Calu3 (cell line): ENCODE measurements at regions not wholly inside any gene's neighbourhood (a gene's known extent, or its start where the extent isn't known, plus 50 kb on each side); places are given as distances from the start of the nearest gene placed in this dataset.
A peak's percentile ranks its signal among the peaks of the same experiment; 100 is the strongest.

ENCODE experiments used
- BruUV-seq: library from RNA; stranded (reverse); fragments of 400-500 nt; replicated peaks from 2 replicates; lab custom pipeline; 2021; lab: Mats Ljungman, UMichigan
- CTCF ChIA-PET: fragments of 300-600 bp; sonication (Branson Sonifier 250); formaldehyde crosslinking; loops from one replicate; lab custom pipeline; 2022; ENCODE audit warnings: antibody characterized with exemption; lab: Charles Lee
- DNase-seq: peaks from one replicate; pipeline ENCODE4 v3.0.0; 2022
- H3K27ac Mint-ChIP-seq: one replicate; pipeline ENCODE4 v1.8.0; 2022; ENCODE audit warnings: mixed read lengths; ENCODE audit not compliant: unreplicated experiment
- H3K27me3 Mint-ChIP-seq: one replicate; pipeline ENCODE4 v1.8.0; 2022; ENCODE audit warnings: mixed read lengths; ENCODE audit not compliant: unreplicated experiment
- H3K36me3 Mint-ChIP-seq: one replicate; pipeline ENCODE4 v1.8.0; 2022; ENCODE audit warnings: mild to moderate bottlenecking, moderate library complexity, mixed read lengths; ENCODE audit not compliant: insufficient read depth, unreplicated experiment
- H3K4me1 Mint-ChIP-seq: one replicate; pipeline ENCODE4 v1.8.0; 2022; ENCODE audit warnings: mild to moderate bottlenecking, low read depth, mixed read lengths; ENCODE audit not compliant: unreplicated experiment
- H3K4me3 Mint-ChIP-seq: one replicate; pipeline ENCODE4 v1.8.0; 2022; ENCODE audit warnings: mild to moderate bottlenecking, low read depth, moderate library complexity, mixed read lengths; ENCODE audit not compliant: unreplicated experiment
- H3K9me3 Mint-ChIP-seq: one replicate; pipeline ENCODE4 v1.8.0; 2022; ENCODE audit warnings: low read depth, mixed read lengths; ENCODE audit not compliant: unreplicated experiment
- CTCF ChIP-seq: fragments of 200-600 bp; IDR thresholded peaks from one replicate; pipeline ENCODE4 v1.8.0; 2022; ENCODE audit warnings: antibody characterized with exemption; ENCODE audit not compliant: unreplicated experiment
- intact Hi-C: fragments of 100-400 bp; cut with micrococcal nuclease; formaldehyde crosslinking; loops from one replicate; pipeline ENCODE4 v1.10.0; 2022; ENCODE audit not compliant: unreplicated experiment

- H3K4me1 Mint-ChIP-seq, result no peaks in the 10 kb centered on the region
- CTCF ChIA-PET, result no interaction called here
- no peak overlapping the region for H3K4me3 Mint-ChIP-seq
- H3K27ac Mint-ChIP-seq, result no peak overlapping the region
- peak; percentile 3 for DNase-seq
- no peak for TF ChIP-seq CTCF
- no peaks in the 10 kb centered on the region for H3K36me3 Mint-ChIP-seq
- intact Hi-C loops, result no loop called here
- no peaks in the 10 kb centered on the region for H3K27me3 Mint-ChIP-seq
- H3K9me3 Mint-ChIP-seq, result peaks cover 11% of the 10 kb centered on the region
- no TSS peak for BruUV-seq
These were observed 51.9 kb upstream of the GNAT3 start for GRCh38 chr7:80563561-80564327.

- H3K9me3 Mint-ChIP-seq, result peaks cover 8% of the 10 kb centered on the region
- no peak for TF ChIP-seq CTCF
- DNase-seq, result no peak
- no peaks in the 10 kb centered on the region for H3K27me3 Mint-ChIP-seq
- intact Hi-C loops, result no loop called here
- no peaks in the 10 kb centered on the region for H3K4me1 Mint-ChIP-seq
- BruUV-seq, result no TSS peak
- CTCF ChIA-PET, result no interaction called here
- no peak overlapping the region for H3K4me3 Mint-ChIP-seq
- no peaks in the 10 kb centered on the region for H3K36me3 Mint-ChIP-seq
- no peak overlapping the region for H3K27ac Mint-ChIP-seq
These were observed 53.7 kb upstream of the GNAT3 start for GRCh38 chr7:80565554-80565953.

- Mint-ChIP-seq H3K4me1 (peaks cover 9% of the 10 kb centered on the region), H3K27ac (no peak overlapping the region), H3K27me3 (no peaks in the 10 kb centered on the region), H3K4me3 (no peak overlapping the region), H3K36me3 (no peaks in the 10 kb centered on the region), H3K9me3 (no peaks in the 10 kb centered on the region)
- CTCF ChIA-PET, result no interaction called here
- TF ChIP-seq CTCF, result no peak
- no TSS peak for BruUV-seq
- DNase-seq, result no peak
- intact Hi-C loops, result no loop called here
These were observed 56.8 kb upstream of the CD36 start for GRCh38 chr7:80581486-80582260.

GRCh38 chr7:80583901-80584300, 54.5 kb upstream of the CD36 start:
- Mint-ChIP-seq H3K36me3 (no peaks in the 10 kb centered on the region), H3K27me3 (no peaks in the 10 kb centered on the region), H3K27ac (no peak overlapping the region), H3K4me3 (no peak overlapping the region), H3K4me1 (peaks cover 9% of the 10 kb centered on the region), H3K9me3 (no peaks in the 10 kb centered on the region)
- no TSS peak for BruUV-seq
- no peak for TF ChIP-seq CTCF
- CTCF ChIA-PET, result no interaction called here
- no peak for DNase-seq
- intact Hi-C loops, result no loop called here
